Mesenchymal stem cell (in vitro differentiated cells and primary cell): ENCODE measurements at regions not wholly inside any gene's neighbourhood (a gene's known extent, or its start where the extent isn't known, plus 50 kb on each side); places are given as distances from the start of the nearest gene placed in this dataset.

Experiments used
- DNase-seq: peaks from one replicate; pipeline ENCODE4 v3.0.0-alpha.2; 2013
- H2AFZ ChIP-seq: one replicate; pipeline ENCODE4 v1.6.1; 2013; ENCODE audit warnings: low read depth, mild to moderate bottlenecking, control low read depth, inconsistent platforms, low read length, moderate library complexity
- H2AK5ac ChIP-seq: 2 replicates; pipeline ENCODE4 v1.6.1; 2013; ENCODE audit warnings: low read length, moderate library complexity, mild to moderate bottlenecking, inconsistent platforms; ENCODE audit not compliant: severe bottlenecking
- H2BK120ac ChIP-seq: one replicate; pipeline ENCODE4 v1.6.1; 2013; ENCODE audit warnings: low read depth, mild to moderate bottlenecking, inconsistent platforms, low read length, moderate library complexity
- H2BK12ac ChIP-seq, 2 experiments: one replicate each; pipeline ENCODE4 v1.6.1; 2013; ENCODE audit warnings: inconsistent platforms in 2 of 2, low read length in 2 of 2, mild to moderate bottlenecking in 2 of 2, moderate library complexity in 2 of 2, control low read depth in 1 of 2
- H2BK15ac ChIP-seq: one replicate; pipeline ENCODE4 v1.6.1; 2013; ENCODE audit warnings: mild to moderate bottlenecking, low read depth, inconsistent platforms; ENCODE audit not compliant: poor library complexity, severe bottlenecking
- H2BK5ac ChIP-seq: 2 replicates; pipeline ENCODE4 v1.6.1; 2013; ENCODE audit warnings: low read depth, mild to moderate bottlenecking, low read length, control low read depth, inconsistent platforms; ENCODE audit not compliant: poor library complexity, severe bottlenecking
- H3K14ac ChIP-seq, 2 experiments: one replicate each; pipeline ENCODE4 v1.6.1; 2013; ENCODE audit warnings: inconsistent platforms in 2 of 2, low read length in 2 of 2, control low read depth in 1 of 2, mild to moderate bottlenecking in 1 of 2, moderate library complexity in 1 of 2
- H3K18ac ChIP-seq, 2 experiments: one replicate each; pipeline ENCODE4 v1.6.1; 2013; ENCODE audit warnings: inconsistent platforms in 2 of 2, low read length in 2 of 2, control low read depth in 1 of 2, low read depth in 1 of 2, mild to moderate bottlenecking in 1 of 2
- H3K23ac ChIP-seq, 2 experiments: one replicate each; pipeline ENCODE4 v1.6.1; 2013; ENCODE audit warnings: inconsistent platforms in 2 of 2, low read length in 2 of 2, mild to moderate bottlenecking in 2 of 2, moderate library complexity in 2 of 2, control low read depth in 1 of 2
- H3K27ac ChIP-seq: 2 replicates; pipeline ENCODE4 v1.5.1; 2013; ENCODE audit warnings: mild to moderate bottlenecking, moderate library complexity, low read length, control low read depth, inconsistent platforms; ENCODE audit not compliant: poor library complexity, severe bottlenecking
- H3K27me3 ChIP-seq, 2 experiments: 2 replicates each; pipeline versions ENCODE4 v1.6.1 to v1.7.0; 2013; ENCODE audit warnings: low read length in 2 of 2, mild to moderate bottlenecking in 2 of 2, moderate library complexity in 2 of 2, control low read depth in 1 of 2, inconsistent platforms in 1 of 2; ENCODE audit not compliant: control insufficient read depth in 1 of 2, insufficient read depth in 1 of 2
- H3K36me3 ChIP-seq, 2 experiments: 2 replicates each; pipeline versions ENCODE4 v1.6.1 to v1.7.0; 2013; ENCODE audit warnings: low read length in 2 of 2, control low read depth in 1 of 2, inconsistent platforms in 1 of 2, low read depth in 1 of 2, mild to moderate bottlenecking in 1 of 2; ENCODE audit not compliant: insufficient read depth in 2 of 2, control insufficient read depth in 1 of 2
- H3K4ac ChIP-seq, 2 experiments: one replicate each; pipeline ENCODE4 v1.6.1; 2013; ENCODE audit warnings: inconsistent platforms in 2 of 2, low read length in 2 of 2, mild to moderate bottlenecking in 2 of 2, moderate library complexity in 2 of 2, control low read depth in 1 of 2, low read depth in 1 of 2
- H3K4me1 ChIP-seq: 2 replicates; pipeline ENCODE4 v1.6.1; 2013; ENCODE audit warnings: low read depth, low read length, control low read depth; ENCODE audit not compliant: control insufficient read depth, insufficient read depth
- H3K4me2 ChIP-seq: 2 replicates; pipeline ENCODE4 v1.6.1; 2013; ENCODE audit warnings: low read length, mild to moderate bottlenecking, inconsistent platforms; ENCODE audit not compliant: poor library complexity, severe bottlenecking
- H3K4me3 ChIP-seq, 2 experiments: 2 replicates each; pipeline versions ENCODE4 v1.5.1 to v1.7.0; 2013; ENCODE audit warnings: low read length in 2 of 2, mild to moderate bottlenecking in 2 of 2, control low read depth in 1 of 2, low read depth in 1 of 2; ENCODE audit not compliant: insufficient read depth in 1 of 2
- H3K79me1 ChIP-seq: replicated peaks from 2 replicates; pipeline ENCODE4 v1.6.1; 2013; ENCODE audit warnings: mild to moderate bottlenecking, control low read depth, low read length, inconsistent platforms; ENCODE audit not compliant: poor library complexity, severe bottlenecking
- H3K9ac ChIP-seq: 2 replicates; pipeline ENCODE4 v1.7.0; 2013; ENCODE audit warnings: mild to moderate bottlenecking, low read length, moderate library complexity
- H3K9me3 ChIP-seq: 2 replicates; pipeline ENCODE4 v1.7.0; 2013; ENCODE audit warnings: mild to moderate bottlenecking, low read length; ENCODE audit not compliant: control insufficient read depth
- H4K8ac ChIP-seq: one replicate; pipeline ENCODE4 v1.6.1; 2013; ENCODE audit warnings: inconsistent platforms, mild to moderate bottlenecking, low read length, moderate library complexity
- H4K91ac ChIP-seq: one replicate; pipeline ENCODE4 v1.6.1; 2013; ENCODE audit warnings: mild to moderate bottlenecking, low read length, inconsistent platforms
- WGBS: methylation state at CpG from one replicate; pipeline ENCODE4 v1.1.7; 2013; ENCODE audit warnings: mixed read lengths; 5-methylcytosine and 5-hydroxymethylcytosine counted together

GRCh38 chr2:4098137-4098536, 394.8 kb downstream of the DCDC2C start:
- Histone ChIP-seq H2BK120ac (no peak overlapping the region), H4K91ac (no peak overlapping the region), H3K9me3 (peaks cover 9% of the 10 kb centered on the region), H3K4me1 (no peaks in the 10 kb centered on the region), H3K9ac (no peak overlapping the region), H2BK12ac (no peak overlapping the region), H3K23ac (no peak overlapping the region), H4K8ac (no peak overlapping the region), H3K36me3 (no peaks in the 10 kb centered on the region), H2AFZ (no peak overlapping the region), H3K27ac (no peak overlapping the region), H3K79me1 (no peaks in the 10 kb centered on the region), H3K14ac (no peak overlapping the region), H2BK15ac (no peak overlapping the region), H3K4me3 (no peak overlapping the region), H3K27me3 (no peaks in the 10 kb centered on the region), H2BK5ac (no peak overlapping the region), H2AK5ac (no peak overlapping the region), H3K4me2 (no peak overlapping the region), H3K18ac (no peak overlapping the region), H3K4ac (no peak overlapping the region)
- WGBS = 50% methylated on average over 2 of the region's 5 CpGs
- DNase-seq = no peak

- H3K27ac ChIP-seq = no peak overlapping the region
- H3K4me3 ChIP-seq = no peak overlapping the region
- no peaks in the 10 kb centered on the region for H3K79me1 ChIP-seq
- no peak overlapping the region for H3K18ac ChIP-seq
- peaks cover 14% of the 10 kb centered on the region for H3K9me3 ChIP-seq
- H3K14ac ChIP-seq = no peak overlapping the region
- no peaks in the 10 kb centered on the region for H3K4me1 ChIP-seq
- H3K4me2 ChIP-seq = no peak overlapping the region
- H3K27me3 ChIP-seq = no peaks in the 10 kb centered on the region
- H4K91ac ChIP-seq = no peak overlapping the region
- no peak overlapping the region for H2BK5ac ChIP-seq
- H4K8ac ChIP-seq = no peak overlapping the region
- no peaks in the 10 kb centered on the region for H3K36me3 ChIP-seq
- no peak overlapping the region for H2AK5ac ChIP-seq
- H3K23ac ChIP-seq = no peak overlapping the region
- H3K9ac ChIP-seq = no peak overlapping the region
- H2BK120ac ChIP-seq = no peak overlapping the region
- H2AFZ ChIP-seq = no peak overlapping the region
- H2BK12ac ChIP-seq = no peak overlapping the region
- no peak overlapping the region for H2BK15ac ChIP-seq
- no peak for DNase-seq
- WGBS = 84% methylated on average over 1 of the region's 2 CpGs
- H3K4ac ChIP-seq = no peak overlapping the region
Measured at GRCh38 chr2:4101936-4102335, 398.6 kb downstream of the DCDC2C start.

- Histone ChIP-seq H2BK120ac (no peak overlapping the region), H3K9ac (no peak overlapping the region), H3K4me1 (no peaks in the 10 kb centered on the region), H3K14ac (no peak overlapping the region), H2BK15ac (no peak overlapping the region), H2AK5ac (no peak overlapping the region), H3K27me3 (no peaks in the 10 kb centered on the region), H2BK12ac (no peak overlapping the region), H3K79me1 (no peaks in the 10 kb centered on the region), H3K18ac (no peak overlapping the region), H3K4me3 (no peak overlapping the region), H2BK5ac (no peak overlapping the region), H4K8ac (no peak overlapping the region), H3K9me3 (peaks cover 8% of the 10 kb centered on the region), H3K23ac (no peak overlapping the region), H3K27ac (no peak overlapping the region), H3K4ac (no peak overlapping the region), H3K36me3 (no peaks in the 10 kb centered on the region), H4K91ac (no peak overlapping the region), H2AFZ (no peak overlapping the region), H3K4me2 (no peak overlapping the region)
- no peak for DNase-seq
- WGBS = 78% methylated on average over 6 of the region's 7 CpGs
Measured at GRCh38 chr2:4107179-4107578, 403.8 kb downstream of the DCDC2C start.

GRCh38 chr2:4110273-4110672, 406.9 kb downstream of the DCDC2C start:
- H3K9ac ChIP-seq = no peak overlapping the region
- peaks cover 4% of the 10 kb centered on the region for H3K9me3 ChIP-seq
- H3K18ac ChIP-seq = no peak overlapping the region
- no peak overlapping the region for H2BK15ac ChIP-seq
- H4K8ac ChIP-seq = no peak overlapping the region
- WGBS = 77% methylated on average over 3 of the region's 4 CpGs
- no peak overlapping the region for H3K4me3 ChIP-seq
- no peak overlapping the region for H3K4me2 ChIP-seq
- no peak overlapping the region for H2BK12ac ChIP-seq
- no peak overlapping the region for H4K91ac ChIP-seq
- H3K79me1 ChIP-seq = no peaks in the 10 kb centered on the region
- H2BK120ac ChIP-seq = no peak overlapping the region
- H3K23ac ChIP-seq = no peak overlapping the region
- H3K36me3 ChIP-seq = no peaks in the 10 kb centered on the region
- no peak overlapping the region for H3K27ac ChIP-seq
- no peaks in the 10 kb centered on the region for H3K4me1 ChIP-seq
- H3K4ac ChIP-seq = no peak overlapping the region
- H2AFZ ChIP-seq = no peak overlapping the region
- H3K27me3 ChIP-seq = no peaks in the 10 kb centered on the region
- no peak overlapping the region for H3K14ac ChIP-seq
- H2AK5ac ChIP-seq = no peak overlapping the region
- DNase-seq = no peak
- H2BK5ac ChIP-seq = no peak overlapping the region
